Smooth muscle cell (in vitro differentiated cells): ENCODE measurements at regions not wholly inside any gene's neighbourhood (a gene's known extent, or its start where the extent isn't known, plus 50 kb on each side); places are given as distances from the start of the nearest gene placed in this dataset.

ENCODE experiments used
- DNase-seq: peaks from one replicate; lab custom pipeline; 2025; ENCODE audit not compliant: unreplicated experiment; lab: John Stamatoyannopoulos, UW
- H2AFZ ChIP-seq: fragments of 200-600 bp; sonication (generic); 2 replicates; pipeline ENCODE4 v1.6.0; 2016; ENCODE audit warnings: antibody characterized with exemption, low read depth, mild to moderate bottlenecking
- H3F3A ChIP-seq: fragments of 200-600 bp; sonication (generic); 2 replicates; pipeline ENCODE4 v1.6.0; 2017; ENCODE audit warnings: antibody characterized with exemption, low read depth
- H3K27ac ChIP-seq: fragments of 200-600 bp; sonication (generic); 2 replicates; pipeline ENCODE4 v1.5.1; 2016; ENCODE audit warnings: low read depth, mild to moderate bottlenecking
- H3K27me3 ChIP-seq: fragments of 200-600 bp; sonication (generic); 2 replicates; pipeline ENCODE4 v1.6.1; 2016; ENCODE audit warnings: low read depth, mild to moderate bottlenecking
- H3K36me3 ChIP-seq: fragments of 200-600 bp; sonication (generic); 2 replicates; pipeline ENCODE4 v1.5.1; 2016; ENCODE audit warnings: low read depth
- H3K4me1 ChIP-seq: fragments of 200-600 bp; sonication (generic); 2 replicates; pipeline ENCODE4 v1.5.1; 2016; ENCODE audit warnings: low read depth
- H3K4me2 ChIP-seq: fragments of 200-600 bp; sonication (generic); 2 replicates; pipeline ENCODE4 v1.6.0; 2016; ENCODE audit warnings: mild to moderate bottlenecking
- H3K4me3 ChIP-seq: fragments of 200-600 bp; sonication (generic); 2 replicates; pipeline ENCODE4 v1.5.1; 2016; ENCODE audit warnings: mild to moderate bottlenecking
- H3K79me2 ChIP-seq: fragments of 200-600 bp; sonication (generic); 2 replicates; pipeline ENCODE4 v1.6.0; 2016; ENCODE audit warnings: low read depth, mild to moderate bottlenecking
- H3K9ac ChIP-seq: fragments of 200-600 bp; sonication (generic); 2 replicates; pipeline ENCODE4 v1.6.0; 2016; ENCODE audit warnings: low read depth
- H3K9me3 ChIP-seq: fragments of 200-600 bp; sonication (generic); replicated peaks from 2 replicates; pipeline ENCODE4 v1.5.1; 2016; ENCODE audit warnings: low read depth
- H4K20me1 ChIP-seq: fragments of 200-600 bp; sonication (generic); 2 replicates; pipeline ENCODE4 v1.6.0; 2016; ENCODE audit warnings: low read depth
- WGBS: methylation state at CpG from one replicate; pipeline ENCODE4 v1.1.7; 2016; ENCODE audit warnings: low lambda C conversion rate; 5-methylcytosine and 5-hydroxymethylcytosine counted together
- TF ChIP-seq, protein P1 (sequence below): fragments of 200-600 bp; sonication (generic); IDR thresholded peaks from 2 replicates; pipeline ENCODE4 v1.5.1; 2017; ENCODE audit warnings: borderline replicate concordance, mild to moderate bottlenecking, antibody characterized with exemption; ENCODE audit not compliant: insufficient read depth, poor library complexity, severe bottlenecking

- H4K20me1 ChIP-seq, result no peaks in the 10 kb centered on the region
- TF ChIP-seq, protein P1, sequence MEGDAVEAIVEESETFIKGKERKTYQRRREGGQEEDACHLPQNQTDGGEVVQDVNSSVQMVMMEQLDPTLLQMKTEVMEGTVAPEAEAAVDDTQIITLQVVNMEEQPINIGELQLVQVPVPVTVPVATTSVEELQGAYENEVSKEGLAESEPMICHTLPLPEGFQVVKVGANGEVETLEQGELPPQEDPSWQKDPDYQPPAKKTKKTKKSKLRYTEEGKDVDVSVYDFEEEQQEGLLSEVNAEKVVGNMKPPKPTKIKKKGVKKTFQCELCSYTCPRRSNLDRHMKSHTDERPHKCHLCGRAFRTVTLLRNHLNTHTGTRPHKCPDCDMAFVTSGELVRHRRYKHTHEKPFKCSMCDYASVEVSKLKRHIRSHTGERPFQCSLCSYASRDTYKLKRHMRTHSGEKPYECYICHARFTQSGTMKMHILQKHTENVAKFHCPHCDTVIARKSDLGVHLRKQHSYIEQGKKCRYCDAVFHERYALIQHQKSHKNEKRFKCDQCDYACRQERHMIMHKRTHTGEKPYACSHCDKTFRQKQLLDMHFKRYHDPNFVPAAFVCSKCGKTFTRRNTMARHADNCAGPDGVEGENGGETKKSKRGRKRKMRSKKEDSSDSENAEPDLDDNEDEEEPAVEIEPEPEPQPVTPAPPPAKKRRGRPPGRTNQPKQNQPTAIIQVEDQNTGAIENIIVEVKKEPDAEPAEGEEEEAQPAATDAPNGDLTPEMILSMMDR, result no peak
- 77% methylated on average over 9 of the region's 9 CpGs for WGBS
- no peaks in the 10 kb centered on the region for H3K36me3 ChIP-seq
- no peak for DNase-seq
- H2AFZ ChIP-seq, result no peak overlapping the region
- no peaks in the 10 kb centered on the region for H3K79me2 ChIP-seq
- H3K9me3 ChIP-seq, result no peaks in the 10 kb centered on the region
- no peak overlapping the region for H3K9ac ChIP-seq
- no peaks in the 10 kb centered on the region for H3F3A ChIP-seq
- H3K4me3 ChIP-seq, result no peak overlapping the region
- H3K4me2 ChIP-seq, result no peak overlapping the region
- no peaks in the 10 kb centered on the region for H3K27me3 ChIP-seq
- no peaks in the 10 kb centered on the region for H3K4me1 ChIP-seq
- H3K27ac ChIP-seq, result no peak overlapping the region
These were observed 119.4 kb downstream of the IRX1 start for GRCh38 chr5:3715062-3715461.

DNA sequence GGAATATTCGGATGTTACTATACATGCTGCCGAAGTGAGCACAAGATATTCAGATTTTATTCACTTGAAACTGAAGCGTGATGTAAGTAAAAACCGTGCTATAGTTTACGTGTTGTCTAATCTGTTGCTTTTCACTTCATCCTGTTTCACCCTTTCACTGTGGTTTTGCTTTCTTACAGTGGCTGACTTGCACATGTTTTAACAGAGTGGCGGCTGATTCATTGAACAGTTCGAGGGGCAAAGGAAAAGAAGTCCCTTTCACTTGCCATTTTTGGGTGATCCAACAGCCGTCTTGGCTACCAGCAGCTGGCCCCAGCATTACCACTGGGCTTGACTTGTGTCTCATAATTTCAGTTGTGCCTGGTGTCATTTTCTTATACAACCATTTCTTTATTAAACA lies 134.0 kb downstream of the IRX1 start:
- Histone ChIP-seq H3K9me3 (no peaks in the 10 kb centered on the region), H4K20me1 (no peaks in the 10 kb centered on the region), H3K27ac (no peak overlapping the region), H3K27me3 (no peaks in the 10 kb centered on the region), H2AFZ (no peak overlapping the region), H3K36me3 (no peaks in the 10 kb centered on the region), H3F3A (no peaks in the 10 kb centered on the region), H3K9ac (no peak overlapping the region), H3K4me2 (no peak overlapping the region), H3K4me1 (no peaks in the 10 kb centered on the region), H3K79me2 (no peaks in the 10 kb centered on the region), H3K4me3 (no peak overlapping the region)
- DNase-seq, result no peak
- WGBS, result 82% methylated on average over 8 of the region's 8 CpGs
- TF ChIP-seq, protein P1, result no peak

DNA sequence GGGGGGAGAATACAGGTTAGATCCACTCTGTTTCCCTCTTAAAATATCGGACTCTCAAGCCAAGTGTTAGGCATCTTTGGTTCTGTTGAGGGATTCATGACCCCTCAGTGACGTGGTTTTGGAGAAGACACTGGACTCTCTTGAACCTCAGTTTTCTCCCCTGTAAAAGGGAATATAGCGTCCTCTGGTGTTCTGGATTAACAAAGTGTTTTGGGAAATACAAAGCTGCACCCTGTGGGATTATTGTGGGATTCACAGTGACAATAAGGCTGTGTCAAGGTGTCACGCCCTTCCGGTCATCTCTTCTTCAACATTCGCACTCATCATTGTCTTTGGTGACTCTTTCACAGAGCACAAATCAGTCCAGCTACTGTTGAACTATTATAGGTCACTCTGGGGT lies 139.0 kb downstream of the IRX1 start:
- Histone ChIP-seq H3K79me2 (no peaks in the 10 kb centered on the region), H3K4me3 (no peak overlapping the region), H3F3A (no peaks in the 10 kb centered on the region), H3K9me3 (no peaks in the 10 kb centered on the region), H3K36me3 (no peaks in the 10 kb centered on the region), H3K4me1 (no peaks in the 10 kb centered on the region), H2AFZ (no peak overlapping the region), H3K27me3 (no peaks in the 10 kb centered on the region), H3K4me2 (no peak overlapping the region), H4K20me1 (no peaks in the 10 kb centered on the region), H3K27ac (no peak overlapping the region), H3K9ac (no peak overlapping the region)
- DNase-seq, result no peak
- TF ChIP-seq, protein P1, result no peak
- 85% methylated on average over 6 of the region's 6 CpGs for WGBS

GRCh38 chr5:3736466-3736865 lies 140.8 kb downstream of the IRX1 start:
- Histone ChIP-seq H3K27ac (no peak overlapping the region), H3K27me3 (no peaks in the 10 kb centered on the region), H2AFZ (no peak overlapping the region), H3K4me1 (no peaks in the 10 kb centered on the region), H3F3A (no peaks in the 10 kb centered on the region), H3K4me2 (no peak overlapping the region), H3K9ac (no peak overlapping the region), H4K20me1 (no peaks in the 10 kb centered on the region), H3K4me3 (no peak overlapping the region), H3K79me2 (no peaks in the 10 kb centered on the region), H3K9me3 (no peaks in the 10 kb centered on the region), H3K36me3 (no peaks in the 10 kb centered on the region)
- 93% methylated on average over 16 of the region's 16 CpGs for WGBS
- no peak for DNase-seq
- TF ChIP-seq, protein P1, result no peak
